ENCODE measurements at regions not wholly inside any gene's neighbourhood (a gene's known extent, or its start where the extent isn't known, plus 50 kb on each side); places are given as distances from the start of the nearest gene placed in this dataset.

GRCh38 chr12:125688223-125688622 lies 623.0 kb downstream of the AACS start:
- TF ChIP-seq CTCF (conservative IDR thresholded peaks at IDR 0.05; ENCODE audit: low read length) (no peak), EZH2phosphoT487 (IDR thresholded peaks at IDR 0.05; ENCODE audit: borderline replicate concordance, low read depth, low read length) (no peak)
